ENCODE measurements at regions not wholly inside any gene's neighbourhood (a gene's known extent, or its start where the extent isn't known, plus 50 kb on each side); places are given as distances from the start of the nearest gene placed in this dataset.

- TF ChIP-seq NANOG (IDR thresholded peaks at IDR 0.05; ENCODE audit: borderline replicate concordance) (no peak), POLR2AphosphoS5 (IDR thresholded peaks at IDR 0.05; ENCODE audit: low read depth) (no peak), CTCF (conservative IDR thresholded peaks at IDR 0.05; ENCODE audit: low read depth in 2 of 2) (no peak), EZH2phosphoT487 (IDR thresholded peaks at IDR 0.05; ENCODE audit: unreplicated experiment) (no peak), REST (IDR thresholded peaks at IDR 0.05; ENCODE audit: unreplicated experiment) (no peak), ETS1 (IDR thresholded peaks at IDR 0.05) (no peak), EZH2 (IDR thresholded peaks at IDR 0.05; ENCODE audit: low read depth, unreplicated experiment) (no peak), STAT1 (IDR thresholded peaks at IDR 0.05; ENCODE audit: unreplicated experiment) (no peak), JUNB (IDR thresholded peaks at IDR 0.05; ENCODE audit: unreplicated experiment) (no peak), CREB1 (CRISPR knock-in tag; IDR thresholded peaks at IDR 0.05; ENCODE audit: low read depth) (no peak), ZNF331 (CRISPR knock-in tag; IDR thresholded peaks at IDR 0.05; ENCODE audit: low read depth) (no peak), ZNF114 (CRISPR knock-in tag; IDR thresholded peaks at IDR 0.05) (no peak), ZNF462 (CRISPR knock-in tag; IDR thresholded peaks at IDR 0.05) (no peak)
These were observed 66.2 kb upstream of the NEURL1B start for GRCh38 chr5:172574871-172575223.
